ENCODE measurements at regions not wholly inside any gene's neighbourhood (a gene's known extent, or its start where the extent isn't known, plus 50 kb on each side); places are given as distances from the start of the nearest gene placed in this dataset.

GRCh38 chr18:78319961-78320360 is 659.7 kb upstream of the SALL3 start (continued):
- no peak for TF ChIP-seq ZHX1 (CRISPR knock-in tag; IDR thresholded peaks at IDR 0.05; ENCODE audit: low read depth)
- TF ChIP-seq ZNF574 (CRISPR knock-in tag; IDR thresholded peaks at IDR 0.05), result no peak
- TF ChIP-seq KMT2A (CRISPR knock-in tag; IDR thresholded peaks at IDR 0.05), result no peak
- no peak for TF ChIP-seq KDM1A (CRISPR knock-in tag; IDR thresholded peaks at IDR 0.05)
- no peak for TF ChIP-seq ZNF549 (CRISPR knock-in tag; IDR thresholded peaks at IDR 0.05)
- TF ChIP-seq YEATS4 (CRISPR knock-in tag; IDR thresholded peaks at IDR 0.05; ENCODE audit: borderline replicate concordance), result no peak
- no peak for TF ChIP-seq RBM22 (optimal IDR thresholded peaks at IDR 0.05; ENCODE audit: low read length)
- no peak for TF ChIP-seq NR3C1 (CRISPR knock-in tag; IDR thresholded peaks at IDR 0.05)
- TF ChIP-seq ZNF253 (CRISPR knock-in tag; IDR thresholded peaks at IDR 0.05; ENCODE audit: borderline replicate concordance), result no peak
- no peak for TF ChIP-seq ZNF75D (CRISPR knock-in tag; IDR thresholded peaks at IDR 0.05; ENCODE audit: borderline replicate concordance)

All from HepG2 (cell line).